Panc1 (cell line): ENCODE measurements at regions not wholly inside any gene's neighbourhood (a gene's known extent, or its start where the extent isn't known, plus 50 kb on each side); places are given as distances from the start of the nearest gene placed in this dataset.

ENCODE experiments used
- ATAC-seq: fragments of 200-7000 bp; cut with Tn5 transposase; 2 replicates; pipeline ENCODE4 v1.9.1; 2020; ENCODE audit warnings: mild to moderate bottlenecking, moderate library complexity
- BruUV-seq: library from RNA; stranded (reverse); fragments of 400-500 nt; replicated peaks from 2 replicates; lab custom pipeline; 2021; lab: Mats Ljungman, UMichigan
- CTCF ChIA-PET: fragments of 300-600 bp; sonication (Branson Sonifier 250); formaldehyde crosslinking; loops from one replicate; lab custom pipeline; 2022; ENCODE audit warnings: antibody characterized with exemption; lab: Charles Lee
- POLR2A ChIA-PET: fragments of 300-600 bp; sonication (Branson Sonifier 250); formaldehyde crosslinking; loops from one replicate; lab custom pipeline; 2022; ENCODE audit warnings: antibody characterized with exemption; lab: Charles Lee
- DNase-seq: peaks from one replicate; pipeline ENCODE4 v3.0.0-alpha.2; 2010; ENCODE audit warnings: low read depth, low spot score
- H3K27ac ChIP-seq: 2 replicates; pipeline ENCODE4 v1.5.1; 2011; ENCODE audit warnings: mild to moderate bottlenecking, low read length, inconsistent platforms
- H3K27me3 ChIP-seq: fragments of 200-500 bp; sonication (Bioruptor generic); 2 replicates; pipeline ENCODE4 v1.6.0; 2014; ENCODE audit warnings: low read length, inconsistent platforms; ENCODE audit not compliant: control insufficient read depth, insufficient read depth
- H3K36me3 ChIP-seq: fragments of 200-500 bp; sonication (Bioruptor generic); 2 replicates; pipeline ENCODE4 v1.5.1; 2014; ENCODE audit warnings: inconsistent platforms, mild to moderate bottlenecking, low read length, moderate library complexity; ENCODE audit not compliant: control insufficient read depth, insufficient read depth
- H3K4me1 ChIP-seq: 2 replicates; pipeline ENCODE4 v1.5.1; 2011; ENCODE audit warnings: inconsistent platforms, mild to moderate bottlenecking, low read length, moderate library complexity; ENCODE audit not compliant: control insufficient read depth, insufficient read depth
- H3K4me3 ChIP-seq, 2 experiments: 2 replicates each; pipeline ENCODE4 v1.5.1; 2011 to 2012; ENCODE audit warnings: low read depth in 2 of 2, low read length in 2 of 2, mild to moderate bottlenecking in 2 of 2, inconsistent platforms in 1 of 2, moderate library complexity in 1 of 2
- H3K9me3 ChIP-seq: fragments of 200-500 bp; sonication (Bioruptor generic); 2 replicates; pipeline ENCODE4 v1.5.1; 2014; ENCODE audit warnings: low read depth, mild to moderate bottlenecking, inconsistent platforms, low read length, moderate library complexity; ENCODE audit not compliant: control insufficient read depth, insufficient read depth
- CTCF ChIP-seq: fragments of 450-650 bp; IDR thresholded peaks from 2 replicates; pipeline ENCODE4 v1.5.1; 2017; ENCODE audit warnings: mild to moderate bottlenecking
- POLR2AphosphoS5 ChIP-seq: IDR thresholded peaks from 2 replicates; pipeline ENCODE4 v1.6.1; 2012; ENCODE audit warnings: mild to moderate bottlenecking, low read depth, low read length, moderate library complexity
- REST ChIP-seq, 2 experiments: IDR thresholded peaks; 2 replicates each; pipeline ENCODE4 v1.6.1; 2011 to 2012; ENCODE audit warnings: low read depth in 2 of 2, control low read depth in 1 of 2, low read length in 1 of 2, mild to moderate bottlenecking in 1 of 2, moderate library complexity in 1 of 2; ENCODE audit not compliant: insufficient read depth in 1 of 2
- SIN3A ChIP-seq: IDR thresholded peaks from 2 replicates; pipeline ENCODE4 v1.6.1; 2012; ENCODE audit warnings: low read depth, mild to moderate bottlenecking, low read length, moderate library complexity, borderline replicate concordance; ENCODE audit not compliant: insufficient read depth
- TCF7L2 ChIP-seq: IDR thresholded peaks from 2 replicates; pipeline ENCODE4 v1.6.1; 2011; ENCODE audit warnings: mild to moderate bottlenecking, low read depth, low read length, inconsistent platforms
- in situ Hi-C: cut with HindIII; loops from 2 replicates; pipeline ENCODE4 v1.10.0; 2016; ENCODE audit warnings: low sequenced_read_pairs, low pct_unique_long_range_greater_than_20kb
- intact Hi-C: fragments of 100-400 bp; cut with micrococcal nuclease; formaldehyde crosslinking; loops from one replicate; pipeline ENCODE4 v1.10.0; 2022; ENCODE audit not compliant: unreplicated experiment

- Histone ChIP-seq H3K4me1 (no peaks in the 10 kb centered on the region), H3K36me3 (no peaks in the 10 kb centered on the region), H3K9me3 (no peaks in the 10 kb centered on the region), H3K27me3 (no peaks in the 10 kb centered on the region), H3K27ac (no peak overlapping the region), H3K4me3 (no peak overlapping the region)
- ChIA-PET POLR2A (no interaction called here), CTCF (no interaction called here)
- in situ Hi-C loops, result no loop called here
- no peak for ATAC-seq
- intact Hi-C loops, result no loop called here
- TF ChIP-seq CTCF (no peak), POLR2AphosphoS5 (no peak), REST (IDR thresholded peaks at IDR 0.05; ENCODE audit: insufficient read depth in 1 of 2, low read depth in 2 of 2, low read length in 1 of 2) (no peak), TCF7L2 (no peak), SIN3A (no peak)
- BruUV-seq, result no TSS peak
- DNase-seq, result no peak
These were observed 425.9 kb downstream of the TMA16 start for GRCh38 chr4:163920426-163920825.

GRCh38 chr4:163922302-163922701, 427.8 kb downstream of the TMA16 start:
- Histone ChIP-seq H3K36me3 (no peaks in the 10 kb centered on the region), H3K4me3 (no peak overlapping the region), H3K27ac (no peak overlapping the region), H3K9me3 (no peaks in the 10 kb centered on the region), H3K27me3 (no peaks in the 10 kb centered on the region), H3K4me1 (no peaks in the 10 kb centered on the region)
- ChIA-PET POLR2A (no interaction called here), CTCF (no interaction called here)
- in situ Hi-C loops (no loop called here), intact Hi-C loops (no loop called here)
- no peak for TF ChIP-seq TCF7L2
- TF ChIP-seq POLR2AphosphoS5, result no peak
- DNase-seq, result no peak
- ATAC-seq, result no peak
- no TSS peak for BruUV-seq

GRCh38 chr4:163923092-163923491, 428.6 kb downstream of the TMA16 start:
- in situ Hi-C loops, result no loop called here
- no peak overlapping the region for H3K27ac ChIP-seq
- H3K36me3 ChIP-seq, result no peaks in the 10 kb centered on the region
- intact Hi-C loops, result no loop called here
- no peaks in the 10 kb centered on the region for H3K9me3 ChIP-seq
- ATAC-seq, result no peak
- no peak for DNase-seq
- BruUV-seq, result no TSS peak
- no peak overlapping the region for H3K4me3 ChIP-seq
- no peaks in the 10 kb centered on the region for H3K4me1 ChIP-seq
- POLR2A ChIA-PET, result no interaction called here
- CTCF ChIA-PET, result no interaction called here
- no peak for TF ChIP-seq TCF7L2
- H3K27me3 ChIP-seq, result no peaks in the 10 kb centered on the region
